ENCODE measurements at regions not wholly inside any gene's neighbourhood (a gene's known extent, or its start where the extent isn't known, plus 50 kb on each side); places are given as distances from the start of the nearest gene placed in this dataset.

DNA sequence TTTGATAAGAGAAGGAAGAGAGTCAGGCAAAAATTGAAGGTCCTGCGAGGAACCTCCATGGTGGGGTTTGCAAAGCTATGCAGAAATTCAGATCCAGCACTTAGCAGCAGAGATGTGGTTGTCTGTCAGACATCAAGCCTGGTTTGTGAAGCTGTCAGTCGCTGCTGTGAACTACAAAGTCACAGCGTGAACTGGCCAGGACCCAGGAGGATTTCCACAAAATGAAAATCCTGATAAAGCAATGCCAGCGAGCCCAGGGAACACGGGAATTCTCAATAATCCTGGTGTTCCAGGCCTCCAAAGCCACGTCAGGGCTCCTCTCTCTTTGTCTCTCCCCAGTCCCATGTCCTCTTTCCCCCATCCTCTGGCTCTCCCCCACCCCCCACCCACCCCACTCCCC lies 296.9 kb upstream of the GADL1 start:
- no peaks in the 10 kb centered on the region for H3K79me1 ChIP-seq (ENCODE audit: low read depth in 1 of 2, low read length in 2 of 2)
- H2AK5ac ChIP-seq (ENCODE audit: low read depth, low read length): no peak overlapping the region
- no peaks in the 10 kb centered on the region for H3K9me1 ChIP-seq (ENCODE audit: insufficient read depth, low read length)
- dilution Hi-C loops (cut with HindIII; ENCODE audit: low sequenced_read_pairs, unreplicated experiment): no loop called here
- H3K9ac ChIP-seq (ENCODE audit: low read depth, low read length): no peak overlapping the region
- H3K27me3 ChIP-seq (ENCODE audit: control insufficient read depth, insufficient read depth, low read length): peaks cover 2% of the 10 kb centered on the region; the same call in 1 of the 2 replicates
- no peak overlapping the region for H4K91ac ChIP-seq (ENCODE audit: insufficient read depth, low read depth, low read length)
- ChIA-PET CTCF (no interaction called here), POLR2A (ENCODE audit: unreplicated experiment) (no interaction called here)
- no peaks in the 10 kb centered on the region for H3K9me3 ChIP-seq (ENCODE audit: control insufficient read depth, insufficient read depth, low read length)
- no peak overlapping the region for H3K4me2 ChIP-seq (ENCODE audit: low read depth, low read length)
- H3K36me3 ChIP-seq (ENCODE audit: control insufficient read depth, insufficient read depth, low read length): no peaks in the 10 kb centered on the region
- H3K18ac ChIP-seq (ENCODE audit: low read depth, low read length): no peak overlapping the region
- H2BK120ac ChIP-seq (ENCODE audit: low read depth, low read length): no peak overlapping the region
- no peak for DNase-seq
- TF ChIP-seq CHD1 (IDR thresholded peaks at IDR 0.05; ENCODE audit: low read depth, low read length): no peak
- TF ChIP-seq MXI1 (IDR thresholded peaks at IDR 0.05; ENCODE audit: borderline replicate concordance, low read depth, low read length): no peak
- no peak for TF ChIP-seq MAFK (IDR thresholded peaks at IDR 0.05; ENCODE audit: low read depth, low read length)
- no peak for TF ChIP-seq RCOR1 (IDR thresholded peaks at IDR 0.05; ENCODE audit: insufficient replicate concordance, low read length)
- no peak for TF ChIP-seq MAZ (IDR thresholded peaks at IDR 0.05; ENCODE audit: borderline replicate concordance, low read depth, low read length)
- no peak for TF ChIP-seq NFE2L2 (IDR thresholded peaks at IDR 0.05; ENCODE audit: low read depth, low read length)
- no peak for TF ChIP-seq RFX5 (IDR thresholded peaks at IDR 0.05; ENCODE audit: low read depth, low read length)
- TF ChIP-seq, protein P1, sequence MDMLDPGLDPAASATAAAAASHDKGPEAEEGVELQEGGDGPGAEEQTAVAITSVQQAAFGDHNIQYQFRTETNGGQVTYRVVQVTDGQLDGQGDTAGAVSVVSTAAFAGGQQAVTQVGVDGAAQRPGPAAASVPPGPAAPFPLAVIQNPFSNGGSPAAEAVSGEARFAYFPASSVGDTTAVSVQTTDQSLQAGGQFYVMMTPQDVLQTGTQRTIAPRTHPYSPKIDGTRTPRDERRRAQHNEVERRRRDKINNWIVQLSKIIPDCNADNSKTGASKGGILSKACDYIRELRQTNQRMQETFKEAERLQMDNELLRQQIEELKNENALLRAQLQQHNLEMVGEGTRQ (IDR thresholded peaks at IDR 0.05; ENCODE audit: low read depth, low read length): no peak
- no peak for TF ChIP-seq POLR2A (IDR thresholded peaks at IDR 0.05; ENCODE audit: low read depth, low read length)
- TF ChIP-seq CEBPB (IDR thresholded peaks at IDR 0.05; ENCODE audit: low read depth, low read length): no peak
- TF ChIP-seq, protein P2, sequence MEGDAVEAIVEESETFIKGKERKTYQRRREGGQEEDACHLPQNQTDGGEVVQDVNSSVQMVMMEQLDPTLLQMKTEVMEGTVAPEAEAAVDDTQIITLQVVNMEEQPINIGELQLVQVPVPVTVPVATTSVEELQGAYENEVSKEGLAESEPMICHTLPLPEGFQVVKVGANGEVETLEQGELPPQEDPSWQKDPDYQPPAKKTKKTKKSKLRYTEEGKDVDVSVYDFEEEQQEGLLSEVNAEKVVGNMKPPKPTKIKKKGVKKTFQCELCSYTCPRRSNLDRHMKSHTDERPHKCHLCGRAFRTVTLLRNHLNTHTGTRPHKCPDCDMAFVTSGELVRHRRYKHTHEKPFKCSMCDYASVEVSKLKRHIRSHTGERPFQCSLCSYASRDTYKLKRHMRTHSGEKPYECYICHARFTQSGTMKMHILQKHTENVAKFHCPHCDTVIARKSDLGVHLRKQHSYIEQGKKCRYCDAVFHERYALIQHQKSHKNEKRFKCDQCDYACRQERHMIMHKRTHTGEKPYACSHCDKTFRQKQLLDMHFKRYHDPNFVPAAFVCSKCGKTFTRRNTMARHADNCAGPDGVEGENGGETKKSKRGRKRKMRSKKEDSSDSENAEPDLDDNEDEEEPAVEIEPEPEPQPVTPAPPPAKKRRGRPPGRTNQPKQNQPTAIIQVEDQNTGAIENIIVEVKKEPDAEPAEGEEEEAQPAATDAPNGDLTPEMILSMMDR (conservative IDR thresholded peaks at IDR 0.05; ENCODE audit: low read depth, low read length): no peak
- TF ChIP-seq BHLHE40 (IDR thresholded peaks at IDR 0.05; ENCODE audit: low read depth, low read length): no peak
- TF ChIP-seq SMC3 (IDR thresholded peaks at IDR 0.05; ENCODE audit: low read depth, low read length): no peak
- H3K4me3 ChIP-seq (ENCODE audit: insufficient read depth, low read depth, low read length): no peak overlapping the region
- no peaks in the 10 kb centered on the region for H4K20me1 ChIP-seq (ENCODE audit: insufficient read depth, low read length)
- H3K14ac ChIP-seq (replicated peaks; ENCODE audit: low read depth, low read length): no peak overlapping the region
- no peak overlapping the region for H2BK15ac ChIP-seq (ENCODE audit: low read depth, low read length)
- H2AFZ ChIP-seq (replicated peaks; ENCODE audit: low read length, poor library complexity): no peak overlapping the region
- no peak overlapping the region for H4K5ac ChIP-seq (ENCODE audit: low read depth, low read length)
- no peak overlapping the region for H3K4ac ChIP-seq (ENCODE audit: low read depth, low read length)
- H2BK20ac ChIP-seq (ENCODE audit: low read depth, low read length): no peak overlapping the region
- no peak overlapping the region for H4K8ac ChIP-seq (ENCODE audit: low read depth in 2 of 2, low read length in 2 of 2)
- intact Hi-C loops (cut with micrococcal nuclease): no loop called here
- no TSS peak for BruUV-seq (replicated peaks)
- WGBS, 2 experiments (ENCODE audit: extremely low coverage in 2 of 2, insufficient read length in 1 of 2): 45% methylated on average over 4 of the region's 6 CpGs; no CpG with 5 or more reads in 1 of the 2 experiments
- H3K4me1 ChIP-seq (ENCODE audit: control insufficient read depth, insufficient read depth, low read length): no peaks in the 10 kb centered on the region
- no peak overlapping the region for H2BK5ac ChIP-seq (ENCODE audit: low read depth, low read length, poor library complexity, severe bottlenecking)
- no peak overlapping the region for H3K27ac ChIP-seq (ENCODE audit: insufficient read depth, low read length)
- H3K56ac ChIP-seq (ENCODE audit: extremely low read depth, insufficient read depth, low read length): no peak overlapping the region
- H3K23ac ChIP-seq (ENCODE audit: low read depth, low read length): no peak overlapping the region
- ATAC-seq (ENCODE audit: low read depth): no peak
- H2AK9ac ChIP-seq (replicated peaks; ENCODE audit: low read depth, low read length, poor library complexity): no peak overlapping the region
- in situ Hi-C loops (cut with MboI; ENCODE audit: low sequenced_read_pairs): no loop called here

Measured in IMR-90 (cell line).